DOHH2 (cell line): ENCODE measurements at regions not wholly inside any gene's neighbourhood (a gene's known extent, or its start where the extent isn't known, plus 50 kb on each side); places are given as distances from the start of the nearest gene placed in this dataset.
"Not testable (repeated sequence)": the region's sequence is repeated elsewhere in the genome, so short reads cannot be mapped to it uniquely, and the experiment has no call there.

Experiments used
- H3F3A ChIP-seq: fragments of 200-600 bp; sonication (generic), shearing (Covaris generic); 2 replicates; pipeline ENCODE4 v1.6.0; 2016; ENCODE audit warnings: antibody characterized with exemption, mild to moderate bottlenecking; ENCODE audit not compliant: control insufficient read depth, insufficient read depth
- H3K27ac ChIP-seq: fragments of 200-600 bp; sonication (generic); 2 replicates; pipeline ENCODE4 v1.5.1; 2014; ENCODE audit warnings: low read depth, mild to moderate bottlenecking, low read length, moderate library complexity
- H3K27me3 ChIP-seq: fragments of 200-600 bp; sonication (generic); 2 replicates; pipeline ENCODE4 v1.6.1; 2014; ENCODE audit warnings: mild to moderate bottlenecking, low read length, mixed read lengths; ENCODE audit not compliant: control insufficient read depth
- H3K36me3 ChIP-seq: fragments of 200-600 bp; sonication (generic); 2 replicates; pipeline ENCODE4 v1.6.1; 2014; ENCODE audit warnings: mild to moderate bottlenecking, low read length, moderate library complexity, mixed read lengths; ENCODE audit not compliant: control insufficient read depth
- H3K4me1 ChIP-seq: fragments of 200-600 bp; sonication (generic); 2 replicates; pipeline ENCODE4 v1.6.1; 2014; ENCODE audit warnings: mild to moderate bottlenecking, low read length, mixed read lengths; ENCODE audit not compliant: control insufficient read depth
- H3K4me2 ChIP-seq: fragments of 200-600 bp; sonication (generic); 2 replicates; pipeline ENCODE4 v1.6.0; 2014; ENCODE audit warnings: mild to moderate bottlenecking, low read length, moderate library complexity
- H3K4me3 ChIP-seq: fragments of 200-600 bp; sonication (generic); 2 replicates; pipeline ENCODE4 v1.5.1; 2014; ENCODE audit warnings: mild to moderate bottlenecking, low read length, mixed read lengths
- H3K79me2 ChIP-seq: fragments of 200-600 bp; sonication (generic); 2 replicates; pipeline ENCODE4 v1.6.1; 2014; ENCODE audit warnings: mild to moderate bottlenecking, low read length, mixed read lengths; ENCODE audit not compliant: control insufficient read depth
- H3K9me2 ChIP-seq: fragments of 200-600 bp; sonication (generic); replicated peaks from 2 replicates; pipeline ENCODE4 v1.6.1; 2014; ENCODE audit warnings: mild to moderate bottlenecking, low read length, mixed read lengths; ENCODE audit not compliant: control insufficient read depth
- H3K9me3 ChIP-seq: fragments of 200-600 bp; sonication (generic); 2 replicates; pipeline ENCODE4 v1.6.1; 2014; ENCODE audit warnings: antibody characterized with exemption, low read length, mixed read lengths; ENCODE audit not compliant: control insufficient read depth, insufficient read depth
- H4K20me1 ChIP-seq: fragments of 200-600 bp; sonication (generic); 2 replicates; pipeline ENCODE4 v1.6.0; 2014; ENCODE audit warnings: low read depth, mild to moderate bottlenecking, antibody characterized with exemption, low read length, moderate library complexity; ENCODE audit not compliant: control insufficient read depth, insufficient read depth
- CTCF ChIP-seq: fragments of 200-600 bp; sonication (generic); IDR thresholded peaks from one replicate; pipeline ENCODE4 v1.5.1; 2014; ENCODE audit warnings: antibody characterized with exemption, mild to moderate bottlenecking, low read depth, low read length; ENCODE audit not compliant: poor library complexity, severe bottlenecking
- EZH2phosphoT487 ChIP-seq: fragments of 200-600 bp; sonication (generic); IDR thresholded peaks from 2 replicates; pipeline ENCODE4 v1.6.1; 2017; ENCODE audit warnings: borderline replicate concordance, mild to moderate bottlenecking, antibody characterized with exemption, low read length, moderate library complexity, mixed read lengths

DNA sequence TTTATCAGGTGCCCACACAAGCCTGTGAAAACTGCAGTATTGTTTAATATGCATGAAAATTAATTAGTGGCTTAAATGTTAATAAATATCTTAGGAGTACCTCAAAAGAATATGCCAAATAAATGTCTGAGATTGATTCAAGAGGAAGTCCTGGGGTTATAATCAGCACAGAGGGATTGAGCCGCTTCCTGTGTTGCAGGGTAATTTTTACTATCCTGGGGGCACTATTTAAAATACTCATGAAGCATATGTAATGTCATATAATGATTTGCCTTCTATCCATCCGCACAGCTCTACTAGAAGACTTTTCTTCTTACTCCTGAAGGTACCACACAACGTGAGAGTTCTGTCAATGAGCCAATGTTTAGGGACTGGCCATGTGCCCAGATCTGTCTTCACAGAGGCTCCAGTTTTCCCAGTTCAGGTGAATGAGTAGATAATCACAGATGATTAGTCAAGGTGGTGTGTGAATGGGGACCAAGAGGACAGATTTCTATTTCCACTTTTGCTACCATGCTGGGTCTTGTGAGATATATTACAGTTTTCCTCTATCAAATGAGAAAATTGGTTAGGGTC lies 233.3 kb downstream of the USP46 start:
- Histone ChIP-seq H3K4me1 (peaks cover 5% of the 10 kb centered on the region), H4K20me1 (no peaks in the 10 kb centered on the region), H3K9me2 (no peaks in the 10 kb centered on the region), H3K27ac (no peak overlapping the region), H3K4me2 (no peak overlapping the region), H3K4me3 (no peak overlapping the region), H3K36me3 (no peaks in the 10 kb centered on the region), H3K9me3 (no peaks in the 10 kb centered on the region), H3K79me2 (no peaks in the 10 kb centered on the region), H3K27me3 (no peaks in the 10 kb centered on the region), H3F3A (no peaks in the 10 kb centered on the region)
- TF ChIP-seq CTCF, result no peak
- no peak for TF ChIP-seq EZH2phosphoT487

DNA sequence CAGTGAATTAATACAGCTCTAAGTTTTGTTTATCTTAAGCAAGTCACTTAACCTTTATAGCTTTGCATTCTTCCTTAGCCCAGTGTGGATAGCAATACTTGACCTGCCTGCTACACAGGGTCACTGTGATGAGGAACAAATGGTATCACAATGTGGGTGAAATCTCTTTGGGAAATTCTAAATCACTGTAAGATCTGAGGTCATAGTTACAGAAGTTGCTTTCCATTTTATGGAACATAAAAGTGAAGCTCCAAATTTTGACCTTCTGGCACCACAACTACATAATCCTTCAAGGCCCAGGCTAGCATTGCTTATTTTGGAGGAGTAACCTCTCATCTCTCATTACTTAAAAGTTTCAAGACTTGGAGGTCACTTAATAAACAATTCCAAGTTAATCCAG lies 227.7 kb downstream of the USP46 start:
- no peaks in the 10 kb centered on the region for H3F3A ChIP-seq
- no peaks in the 10 kb centered on the region for H3K27me3 ChIP-seq
- no peak overlapping the region for H3K4me2 ChIP-seq
- H3K36me3 ChIP-seq, result no peaks in the 10 kb centered on the region
- no peaks in the 10 kb centered on the region for H3K9me2 ChIP-seq
- no peaks in the 10 kb centered on the region for H4K20me1 ChIP-seq
- H3K79me2 ChIP-seq, result no peaks in the 10 kb centered on the region
- TF ChIP-seq EZH2phosphoT487 (no peak), CTCF (no peak)
- H3K4me1 ChIP-seq, result no peaks in the 10 kb centered on the region
- H3K27ac ChIP-seq, result no peak overlapping the region
- no peak overlapping the region for H3K4me3 ChIP-seq
- H3K9me3 ChIP-seq, result no peaks in the 10 kb centered on the region

GRCh38 chr4:52431869-52432268 lies 227.2 kb downstream of the USP46 start:
- H3K36me3 ChIP-seq, result no peaks in the 10 kb centered on the region
- H3K79me2 ChIP-seq, result no peaks in the 10 kb centered on the region
- no peaks in the 10 kb centered on the region for H3F3A ChIP-seq
- no peaks in the 10 kb centered on the region for H4K20me1 ChIP-seq
- H3K4me3 ChIP-seq, result no peak overlapping the region
- H3K27me3 ChIP-seq, result no peaks in the 10 kb centered on the region
- no peaks in the 10 kb centered on the region for H3K9me2 ChIP-seq
- no peak for TF ChIP-seq EZH2phosphoT487
- TF ChIP-seq CTCF, result no peak
- H3K27ac ChIP-seq, result no peak overlapping the region
- no peak overlapping the region for H3K4me2 ChIP-seq
- no peaks in the 10 kb centered on the region for H3K4me1 ChIP-seq
- no peaks in the 10 kb centered on the region for H3K9me3 ChIP-seq

DNA sequence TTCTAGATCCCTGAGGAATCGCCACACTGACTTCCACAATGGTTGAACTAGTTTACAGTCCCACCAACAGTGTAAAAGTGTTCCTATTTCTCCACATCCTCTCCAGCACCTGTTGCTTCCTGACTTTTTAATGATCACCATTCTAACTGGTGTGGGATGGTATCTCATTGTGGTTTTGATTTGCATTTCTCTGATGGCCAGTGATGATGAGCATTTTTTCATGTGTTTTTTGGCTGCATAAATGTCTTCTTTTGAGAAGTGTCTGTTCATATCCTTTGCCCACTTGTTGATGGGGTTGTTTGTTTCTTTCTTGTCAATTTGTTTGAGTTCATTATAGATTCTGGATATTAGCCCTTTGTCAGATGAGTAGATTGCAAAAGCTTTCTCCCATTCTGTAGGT lies 216.6 kb downstream of the USP46 start:
- H3K36me3 ChIP-seq, H3K4me1 ChIP-seq, H3F3A ChIP-seq, H3K27ac ChIP-seq, H4K20me1 ChIP-seq, H3K4me3 ChIP-seq, H3K27me3 ChIP-seq, H3K79me2 ChIP-seq, H3K9me2 ChIP-seq, H3K4me2 ChIP-seq, H3K9me3 ChIP-seq: not testable (repeated sequence)
